IMR-90 (cell line): ENCODE measurements at regions not wholly inside any gene's neighbourhood (a gene's known extent, or its start where the extent isn't known, plus 50 kb on each side); places are given as distances from the start of the nearest gene placed in this dataset.

ENCODE experiments used
- ATAC-seq: fragments of 200-7000 bp; cut with Tn5 transposase; 2 replicates; pipeline ENCODE4 v1.9.1; 2020; ENCODE audit warnings: low read depth, mild to moderate bottlenecking, moderate library complexity
- BruUV-seq: library from RNA; stranded (reverse); fragments of 400-500 nt; replicated peaks from 2 replicates; lab custom pipeline; 2021; lab: Mats Ljungman, UMichigan
- CTCF ChIA-PET: fragments of 300-600 bp; formaldehyde crosslinking; extraction: SDS; loops from one replicate; lab custom pipeline; 2021; ENCODE audit warnings: antibody characterized with exemption; lab: Yijun Ruan, JAX
- POLR2A ChIA-PET: fragments of 300-600 bp; sonication (Branson Sonifier 250); formaldehyde crosslinking; loops from one replicate; lab custom pipeline; 2022; ENCODE audit warnings: antibody characterized with exemption; ENCODE audit not compliant: unreplicated experiment; lab: Charles Lee
- DNase-seq: peaks from one replicate; pipeline ENCODE4 v3.0.0; 2013
- H2AFZ ChIP-seq: replicated peaks from 2 replicates; pipeline ENCODE3; 2013; ENCODE audit warnings: low read length, mild to moderate bottlenecking; ENCODE audit not compliant: poor library complexity
- H2AK5ac ChIP-seq: 2 replicates; pipeline ENCODE4 v1.6.1; 2013; ENCODE audit warnings: low read depth, low read length, inconsistent platforms
- H2AK9ac ChIP-seq: replicated peaks from 2 replicates; pipeline ENCODE3; 2013; ENCODE audit warnings: mild to moderate bottlenecking, low read depth, low read length, moderate library complexity; ENCODE audit not compliant: poor library complexity
- H2BK120ac ChIP-seq: 2 replicates; pipeline ENCODE4 v1.6.1; 2013; ENCODE audit warnings: low read depth, low read length, inconsistent platforms
- H2BK15ac ChIP-seq: 3 replicates; pipeline ENCODE4 v1.6.1; 2013; ENCODE audit warnings: low read depth, low read length, inconsistent platforms
- H2BK20ac ChIP-seq: 2 replicates; pipeline ENCODE4 v1.6.1; 2013; ENCODE audit warnings: low read depth, mild to moderate bottlenecking, inconsistent platforms, low read length, moderate library complexity
- H2BK5ac ChIP-seq: 2 replicates; pipeline ENCODE4 v1.6.1; 2013; ENCODE audit warnings: mild to moderate bottlenecking, low read depth, low read length, inconsistent platforms; ENCODE audit not compliant: poor library complexity, severe bottlenecking
- H3K14ac ChIP-seq: replicated peaks from 2 replicates; pipeline ENCODE4 v1.6.1; 2013; ENCODE audit warnings: low read depth, low read length, inconsistent platforms
- H3K18ac ChIP-seq: 2 replicates; pipeline ENCODE4 v1.6.1; 2013; ENCODE audit warnings: low read depth, low read length, control low read depth
- H3K23ac ChIP-seq: 2 replicates; pipeline ENCODE4 v1.6.1; 2013; ENCODE audit warnings: low read depth, low read length, inconsistent platforms
- H3K27ac ChIP-seq: 2 replicates; pipeline ENCODE4 v1.5.1; 2013; ENCODE audit warnings: mild to moderate bottlenecking, control low read depth, low read length; ENCODE audit not compliant: insufficient read depth
- H3K27me3 ChIP-seq: 2 replicates; pipeline ENCODE4 v1.6.1; 2013; ENCODE audit warnings: low read length; ENCODE audit not compliant: control insufficient read depth, insufficient read depth
- H3K36me3 ChIP-seq: 2 replicates; pipeline ENCODE4 v1.6.1; 2013; ENCODE audit warnings: low read length, mixed read lengths; ENCODE audit not compliant: control insufficient read depth, insufficient read depth
- H3K4ac ChIP-seq: 2 replicates; pipeline ENCODE4 v1.6.1; 2013; ENCODE audit warnings: low read depth, low read length, inconsistent platforms
- H3K4me1 ChIP-seq: 2 replicates; pipeline ENCODE4 v1.6.1; 2013; ENCODE audit warnings: low read length, mixed read lengths; ENCODE audit not compliant: control insufficient read depth, insufficient read depth
- H3K4me2 ChIP-seq: 2 replicates; pipeline ENCODE4 v1.6.1; 2013; ENCODE audit warnings: low read depth, mild to moderate bottlenecking, control low read depth, low read length, moderate library complexity
- H3K4me3 ChIP-seq: 2 replicates; pipeline ENCODE4 v1.5.1; 2013; ENCODE audit warnings: low read depth, mild to moderate bottlenecking, control low read depth, low read length, moderate library complexity; ENCODE audit not compliant: insufficient read depth
- H3K56ac ChIP-seq: 2 replicates; pipeline ENCODE4 v1.6.1; 2013; ENCODE audit warnings: low read length, inconsistent platforms; ENCODE audit not compliant: insufficient read depth; ENCODE audit errors: extremely low read depth
- H3K79me1 ChIP-seq, 2 experiments: 2 replicates each; pipeline ENCODE4 v1.6.1; 2013; ENCODE audit warnings: low read length in 2 of 2, inconsistent platforms in 1 of 2, low read depth in 1 of 2
- H3K9ac ChIP-seq: 2 replicates; pipeline ENCODE4 v1.6.1; 2013; ENCODE audit warnings: low read depth, low read length, control low read depth
- H3K9me1 ChIP-seq: 2 replicates; pipeline ENCODE4 v1.6.1; 2013; ENCODE audit warnings: low read length, inconsistent platforms; ENCODE audit not compliant: insufficient read depth
- H3K9me3 ChIP-seq: 2 replicates; pipeline ENCODE4 v1.6.1; 2013; ENCODE audit warnings: low read length; ENCODE audit not compliant: control insufficient read depth, insufficient read depth
- H4K20me1 ChIP-seq: 2 replicates; pipeline ENCODE4 v1.6.1; 2013; ENCODE audit warnings: low read length, inconsistent platforms; ENCODE audit not compliant: insufficient read depth
- H4K5ac ChIP-seq: 2 replicates; pipeline ENCODE4 v1.6.1; 2013; ENCODE audit warnings: mild to moderate bottlenecking, low read depth, low read length, control low read depth
- H4K8ac ChIP-seq, 2 experiments: 2 replicates each; pipeline ENCODE4 v1.6.1; 2013; ENCODE audit warnings: low read depth in 2 of 2, low read length in 2 of 2, control low read depth in 1 of 2, inconsistent platforms in 1 of 2
- H4K91ac ChIP-seq: 2 replicates; pipeline ENCODE4 v1.6.1; 2013; ENCODE audit warnings: low read depth, low read length, inconsistent platforms; ENCODE audit not compliant: insufficient read depth
- BHLHE40 ChIP-seq: fragments of 150-350 bp; IDR thresholded peaks from 2 replicates; pipeline ENCODE4 v1.6.1; 2016; ENCODE audit warnings: mild to moderate bottlenecking, low read depth, low read length
- CEBPB ChIP-seq: IDR thresholded peaks from 2 replicates; pipeline ENCODE4 v1.6.1; 2012; ENCODE audit warnings: low read depth, low read length, improper control_type of control experiment
- CHD1 ChIP-seq: IDR thresholded peaks from 2 replicates; pipeline ENCODE4 v1.6.1; 2012; ENCODE audit warnings: low read depth, low read length, improper control_type of control experiment
- CTCF ChIP-seq: conservative IDR thresholded peaks from 2 replicates; pipeline ENCODE4 v1.5.1; 2012; ENCODE audit warnings: mild to moderate bottlenecking, low read depth, low read length, improper control_type of control experiment
- FOS ChIP-seq: fragments of 150-350 bp; IDR thresholded peaks from 2 replicates; pipeline ENCODE4 v1.6.1; 2016; ENCODE audit warnings: low read depth, low read length
- MAFK ChIP-seq: IDR thresholded peaks from 2 replicates; pipeline ENCODE4 v1.6.1; 2012; ENCODE audit warnings: low read depth, low read length, improper control_type of control experiment
- MAZ ChIP-seq: IDR thresholded peaks from 2 replicates; pipeline ENCODE4 v1.6.1; 2012; ENCODE audit warnings: low read depth, mild to moderate bottlenecking, low read length, improper control_type of control experiment, moderate library complexity, borderline replicate concordance
- MXI1 ChIP-seq: IDR thresholded peaks from 2 replicates; pipeline ENCODE4 v1.6.1; 2012; ENCODE audit warnings: low read depth, mild to moderate bottlenecking, low read length, moderate library complexity, borderline replicate concordance
- NFE2L2 ChIP-seq: fragments of 150-350 bp; IDR thresholded peaks from 2 replicates; pipeline ENCODE4 v1.6.1; 2016; ENCODE audit warnings: low read depth, mild to moderate bottlenecking, low read length
- POLR2A ChIP-seq: IDR thresholded peaks from 2 replicates; pipeline ENCODE4 v1.6.1; 2012; ENCODE audit warnings: mild to moderate bottlenecking, low read depth, low read length
- RAD21 ChIP-seq: IDR thresholded peaks from 2 replicates; pipeline ENCODE4 v1.6.1; 2012; ENCODE audit warnings: low read length, improper control_type of control experiment
- RCOR1 ChIP-seq: IDR thresholded peaks from 2 replicates; pipeline ENCODE4 v1.6.1; 2012; ENCODE audit warnings: mild to moderate bottlenecking, low read length, improper control_type of control experiment; ENCODE audit not compliant: insufficient replicate concordance
- RFX5 ChIP-seq: IDR thresholded peaks from 2 replicates; pipeline ENCODE4 v1.8.0; 2012; ENCODE audit warnings: low read depth, mild to moderate bottlenecking, low read length, moderate library complexity
- SMC3 ChIP-seq: fragments of 150-350 bp; IDR thresholded peaks from 2 replicates; pipeline ENCODE4 v1.6.1; 2016; ENCODE audit warnings: low read depth, mild to moderate bottlenecking, antibody characterized with exemption, low read length, moderate library complexity
- USF2 ChIP-seq: fragments of 150-350 bp; IDR thresholded peaks from 2 replicates; pipeline ENCODE4 v1.6.1; 2017; ENCODE audit warnings: mild to moderate bottlenecking, antibody characterized with exemption, low read length, low read depth
- WGBS, 2 experiments: methylation state at CpG; one replicate each; pipeline versions ENCODE4 v1.1.5 to v1.1.7; 2013; ENCODE audit warnings: missing lambda C conversion rate in 2 of 2; ENCODE audit not compliant: insufficient read length in 1 of 2; ENCODE audit errors: extremely low coverage in 2 of 2; 5-methylcytosine and 5-hydroxymethylcytosine counted together
- dilution Hi-C: fragments of 300-500 bp; cut with HindIII; formaldehyde crosslinking; loops from one replicate; pipeline ENCODE4 v1.14.3; 2018; ENCODE audit warnings: low sequenced_read_pairs; ENCODE audit not compliant: unreplicated experiment
- in situ Hi-C: fragments of 300-500 bp; cut with MboI; formaldehyde crosslinking; loops from 3 replicates; pipeline ENCODE4 v1.14.3; 2019; ENCODE audit warnings: low sequenced_read_pairs, inconsistent platforms, mixed read lengths
- intact Hi-C: fragments of 100-400 bp; cut with micrococcal nuclease; formaldehyde crosslinking; loops from 2 replicates; pipeline ENCODE4 v1.10.0; 2022
- TF ChIP-seq, protein P1 (sequence below): fragments of 150-350 bp; IDR thresholded peaks from 2 replicates; pipeline ENCODE4 v1.6.1; 2016; ENCODE audit warnings: low read depth, mild to moderate bottlenecking, low read length, moderate library complexity, borderline replicate concordance

DNA sequence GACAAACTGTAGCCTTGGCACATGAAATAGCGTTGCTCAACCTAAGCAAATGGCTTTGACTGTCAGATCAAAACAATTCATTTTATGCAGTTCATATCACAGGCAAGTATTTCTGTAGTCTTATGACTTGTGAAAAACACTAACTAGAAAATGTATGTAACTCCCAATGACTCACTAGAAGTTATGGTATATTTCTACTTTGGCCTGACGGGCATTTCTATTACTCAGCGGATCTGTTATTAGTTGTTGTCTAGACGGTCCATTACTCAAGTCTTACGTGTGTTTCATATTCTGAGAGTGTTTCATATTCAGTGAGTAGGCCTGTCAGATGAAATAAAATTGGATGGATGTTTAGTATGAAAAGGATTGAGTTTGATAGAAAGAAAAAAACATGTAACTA lies 880.9 kb downstream of the PRIM2 start:
- H2BK5ac ChIP-seq, result no peak overlapping the region
- dilution Hi-C loops, result no loop called here
- CTCF ChIA-PET, result no interaction called here

More for the DNA sequence above, 880.9 kb downstream of the PRIM2 start:
- no peak overlapping the region for H2AK9ac ChIP-seq
- H3K23ac ChIP-seq, result no peak overlapping the region
- no peaks in the 10 kb centered on the region for H3K4me1 ChIP-seq
- no peak overlapping the region for H3K4me3 ChIP-seq
- no peak overlapping the region for H3K56ac ChIP-seq
- intact Hi-C loops, result no loop called here
- H3K18ac ChIP-seq, result no peak overlapping the region
- POLR2A ChIA-PET, result no interaction called here
- H3K9me3 ChIP-seq, result no peaks in the 10 kb centered on the region
- H3K36me3 ChIP-seq, result no peaks in the 10 kb centered on the region
- no TSS peak for BruUV-seq
- H3K4ac ChIP-seq, result no peak overlapping the region
- H2AK5ac ChIP-seq, result no peak overlapping the region
- H3K4me2 ChIP-seq, result no peak overlapping the region
- no peaks in the 10 kb centered on the region for H3K79me1 ChIP-seq
- DNase-seq, result no peak
- no peak overlapping the region for H2BK120ac ChIP-seq
- no peak overlapping the region for H4K91ac ChIP-seq
- no peaks in the 10 kb centered on the region for H3K9me1 ChIP-seq
- in situ Hi-C loops, result no loop called here
- H4K8ac ChIP-seq, result no peak overlapping the region
- no peak for ATAC-seq
- H4K5ac ChIP-seq, result no peak overlapping the region
- H3K27ac ChIP-seq, result no peak overlapping the region
- TF ChIP-seq CTCF, result no peak
- TF ChIP-seq MAZ, result no peak
- TF ChIP-seq USF2, result no peak
- TF ChIP-seq POLR2A, result no peak
- no peak for TF ChIP-seq RAD21
- TF ChIP-seq, protein P1, sequence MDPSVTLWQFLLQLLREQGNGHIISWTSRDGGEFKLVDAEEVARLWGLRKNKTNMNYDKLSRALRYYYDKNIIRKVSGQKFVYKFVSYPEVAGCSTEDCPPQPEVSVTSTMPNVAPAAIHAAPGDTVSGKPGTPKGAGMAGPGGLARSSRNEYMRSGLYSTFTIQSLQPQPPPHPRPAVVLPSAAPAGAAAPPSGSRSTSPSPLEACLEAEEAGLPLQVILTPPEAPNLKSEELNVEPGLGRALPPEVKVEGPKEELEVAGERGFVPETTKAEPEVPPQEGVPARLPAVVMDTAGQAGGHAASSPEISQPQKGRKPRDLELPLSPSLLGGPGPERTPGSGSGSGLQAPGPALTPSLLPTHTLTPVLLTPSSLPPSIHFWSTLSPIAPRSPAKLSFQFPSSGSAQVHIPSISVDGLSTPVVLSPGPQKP, result no peak
- no peak for TF ChIP-seq SMC3
- TF ChIP-seq CHD1, result no peak
- no peak for TF ChIP-seq NFE2L2
- no peak for TF ChIP-seq RFX5
- no peak for TF ChIP-seq RCOR1
- no peak for TF ChIP-seq BHLHE40
- no peak for TF ChIP-seq FOS
- TF ChIP-seq MXI1, result no peak
- no peak for TF ChIP-seq MAFK
- no peak for TF ChIP-seq CEBPB
- no peak overlapping the region for H2AFZ ChIP-seq
- no peak overlapping the region for H3K9ac ChIP-seq
- no peaks in the 10 kb centered on the region for H4K20me1 ChIP-seq
- no peaks in the 10 kb centered on the region for H3K27me3 ChIP-seq
- WGBS, 2 experiments, result 33% methylated on average over 2 of the region's 5 CpGs; no CpG with 5 or more reads in 1 of the 2 experiments
- no peak overlapping the region for H2BK15ac ChIP-seq
- no peak overlapping the region for H3K14ac ChIP-seq
- H2BK20ac ChIP-seq, result no peak overlapping the region
